ENCODE measurements at regions not wholly inside any gene's neighbourhood (a gene's known extent, or its start where the extent isn't known, plus 50 kb on each side); places are given as distances from the start of the nearest gene placed in this dataset.

- TF ChIP-seq, protein P1, sequence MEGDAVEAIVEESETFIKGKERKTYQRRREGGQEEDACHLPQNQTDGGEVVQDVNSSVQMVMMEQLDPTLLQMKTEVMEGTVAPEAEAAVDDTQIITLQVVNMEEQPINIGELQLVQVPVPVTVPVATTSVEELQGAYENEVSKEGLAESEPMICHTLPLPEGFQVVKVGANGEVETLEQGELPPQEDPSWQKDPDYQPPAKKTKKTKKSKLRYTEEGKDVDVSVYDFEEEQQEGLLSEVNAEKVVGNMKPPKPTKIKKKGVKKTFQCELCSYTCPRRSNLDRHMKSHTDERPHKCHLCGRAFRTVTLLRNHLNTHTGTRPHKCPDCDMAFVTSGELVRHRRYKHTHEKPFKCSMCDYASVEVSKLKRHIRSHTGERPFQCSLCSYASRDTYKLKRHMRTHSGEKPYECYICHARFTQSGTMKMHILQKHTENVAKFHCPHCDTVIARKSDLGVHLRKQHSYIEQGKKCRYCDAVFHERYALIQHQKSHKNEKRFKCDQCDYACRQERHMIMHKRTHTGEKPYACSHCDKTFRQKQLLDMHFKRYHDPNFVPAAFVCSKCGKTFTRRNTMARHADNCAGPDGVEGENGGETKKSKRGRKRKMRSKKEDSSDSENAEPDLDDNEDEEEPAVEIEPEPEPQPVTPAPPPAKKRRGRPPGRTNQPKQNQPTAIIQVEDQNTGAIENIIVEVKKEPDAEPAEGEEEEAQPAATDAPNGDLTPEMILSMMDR (conservative IDR thresholded peaks at IDR 0.05; ENCODE audit: low read depth, low read length) = peak; percentile 84
- no peak overlapping the region for H3K4me3 ChIP-seq (ENCODE audit: low read depth, low read length)
- DNase-seq (ENCODE audit: low read depth) = peak; percentile 81
Measured at GRCh38 chr2:18178736-18179349, 300.4 kb downstream of the KCNS3 start.

DNA sequence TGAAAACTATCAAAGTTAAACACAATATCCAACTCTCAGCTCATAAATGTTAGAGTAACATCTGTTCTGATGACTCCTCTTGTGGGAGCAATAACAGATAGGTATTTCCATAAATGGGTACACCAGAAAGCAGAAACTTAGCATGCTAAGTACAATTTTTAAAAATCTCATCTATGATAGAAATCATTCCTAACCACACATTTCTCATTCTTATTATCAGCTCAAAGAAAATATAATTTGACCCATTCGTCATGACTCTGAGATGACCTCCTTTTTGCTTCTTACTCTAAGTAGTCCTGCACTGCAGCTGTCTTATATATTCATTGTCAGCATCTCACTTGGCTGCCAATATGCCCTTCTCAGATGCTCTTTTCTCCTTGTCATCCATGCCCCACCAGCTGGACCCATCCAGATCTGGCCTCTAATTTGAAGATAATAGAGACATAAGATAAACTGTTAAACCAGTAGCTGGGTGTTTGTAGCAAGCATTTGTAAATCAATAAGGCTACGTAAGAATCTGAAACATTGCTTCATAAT lies 298.3 kb downstream of the KCNS3 start:
- H3K4me3 ChIP-seq (ENCODE audit: low read depth, low read length) = no peak overlapping the region
- DNase-seq (ENCODE audit: low read depth) = no peak
- TF ChIP-seq, protein P1 (conservative IDR thresholded peaks at IDR 0.05; ENCODE audit: low read depth, low read length) = no peak

DNA sequence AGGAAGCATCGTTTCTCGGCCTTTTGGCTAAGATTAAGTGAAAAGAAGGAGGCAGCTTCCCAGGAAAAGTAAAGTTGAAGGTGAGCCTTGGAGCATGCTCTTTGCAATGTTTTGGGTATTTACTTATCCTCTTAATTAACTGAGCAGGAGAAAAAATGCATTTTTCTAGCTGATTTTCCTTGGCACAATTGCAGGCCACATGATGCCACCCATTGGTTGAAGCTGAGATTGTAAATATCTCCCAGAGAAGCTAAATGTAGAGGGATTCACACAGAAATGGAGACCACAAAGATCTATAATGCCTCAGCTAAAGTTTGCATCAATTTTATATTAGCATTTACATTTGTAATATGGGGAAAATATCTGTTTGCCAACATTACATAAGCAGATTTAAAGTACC lies 294.1 kb downstream of the KCNS3 start:
- no peak overlapping the region for H3K4me3 ChIP-seq (ENCODE audit: low read depth, low read length)
- DNase-seq (ENCODE audit: low read depth) = no peak
- TF ChIP-seq, protein P1 (conservative IDR thresholded peaks at IDR 0.05; ENCODE audit: low read depth, low read length) = no peak

DNA sequence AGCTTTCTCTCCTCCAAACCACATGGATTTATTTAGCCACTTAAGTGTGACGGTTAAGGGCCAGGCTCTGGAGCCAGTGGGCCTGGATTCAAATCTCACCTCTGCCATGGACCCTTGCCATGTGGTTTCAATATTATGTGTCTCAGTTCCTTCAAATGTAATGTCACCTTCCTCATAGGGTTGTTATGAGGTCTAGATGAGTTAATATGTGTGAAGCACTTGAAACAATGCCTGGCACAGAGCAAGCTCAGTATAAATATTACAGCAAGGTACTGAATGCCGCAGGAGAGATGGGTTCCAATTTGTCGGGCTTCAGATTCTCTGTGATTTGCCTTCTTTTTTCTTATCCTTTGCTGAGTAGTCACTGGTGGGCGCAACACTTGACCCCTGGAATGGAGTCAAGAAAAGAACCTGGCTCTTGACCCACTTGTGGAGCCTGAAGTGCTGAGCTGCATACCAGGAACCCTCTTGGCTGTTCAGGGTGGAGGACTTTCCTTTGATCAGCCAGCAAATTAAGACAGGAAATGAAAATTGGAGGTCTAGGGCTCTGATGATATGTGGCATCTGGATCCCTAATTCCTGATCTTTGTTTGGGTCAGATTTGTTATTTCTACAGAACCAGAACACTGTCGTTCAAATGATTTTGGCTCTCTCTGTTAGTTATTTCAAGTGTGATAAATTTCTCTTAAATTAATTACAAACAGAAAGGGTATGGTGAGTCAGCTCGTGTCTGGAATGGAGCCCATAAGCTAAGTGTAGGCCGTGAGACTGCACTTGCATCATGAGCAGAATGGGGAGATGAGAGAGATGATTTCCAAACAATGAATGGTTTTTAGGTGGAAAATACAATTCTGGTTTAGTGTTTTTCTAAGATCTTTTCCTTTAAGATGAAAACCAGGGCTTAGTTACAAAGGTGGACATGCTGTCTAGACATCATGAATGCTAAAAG lies 293.0 kb downstream of the KCNS3 start:
- DNase-seq (ENCODE audit: low read depth) = peak; percentile 63
- TF ChIP-seq, protein P1 (conservative IDR thresholded peaks at IDR 0.05; ENCODE audit: low read depth, low read length) = no peak
- H3K4me3 ChIP-seq (ENCODE audit: low read depth, low read length) = no peak overlapping the region

DNA sequence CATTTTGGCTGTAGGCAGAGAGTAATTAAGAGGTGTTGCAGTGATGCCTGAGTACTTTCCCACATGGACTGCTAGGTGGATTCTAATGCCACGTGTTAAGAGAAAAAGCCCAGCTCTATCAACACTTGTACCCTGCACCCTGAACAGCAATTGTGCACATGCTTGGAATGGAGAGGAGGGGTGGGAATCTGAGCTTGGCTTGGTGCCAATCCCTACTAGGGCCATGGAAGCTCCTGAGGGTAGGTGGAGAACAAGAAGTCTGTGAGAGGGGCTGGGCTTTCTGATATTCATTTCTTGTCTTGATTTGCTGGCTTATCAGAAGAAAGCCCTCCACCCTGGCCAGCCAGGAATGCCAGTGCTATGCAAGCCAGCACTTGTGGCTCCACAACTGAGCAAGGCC lies 292.2 kb downstream of the KCNS3 start:
- no peak for DNase-seq (ENCODE audit: low read depth)
- TF ChIP-seq, protein P1 (conservative IDR thresholded peaks at IDR 0.05; ENCODE audit: low read depth, low read length) = no peak

GRCh38 chr2:18169893-18170175 lies 291.4 kb downstream of the KCNS3 start:
- TF ChIP-seq, protein P1 (conservative IDR thresholded peaks at IDR 0.05; ENCODE audit: low read depth, low read length) = no peak
- DNase-seq (ENCODE audit: low read depth) = no peak
- no peak overlapping the region for H3K4me3 ChIP-seq (ENCODE audit: low read depth, low read length)

More for the DNA sequence above, 292.2 kb downstream of the KCNS3 start:
- H3K4me3 ChIP-seq (ENCODE audit: low read depth, low read length) = no peak overlapping the region

Measured in choroid plexus epithelial cell (primary cell).